ENCODE measurements at regions not wholly inside any gene's neighbourhood (a gene's known extent, or its start where the extent isn't known, plus 50 kb on each side); places are given as distances from the start of the nearest gene placed in this dataset.

- Histone ChIP-seq H3K4me2 (ENCODE audit: low read length) (no peak overlapping the region), H3K36me3 (ENCODE audit: low read depth, low read length) (no peaks in the 10 kb centered on the region), H3K79me2 (ENCODE audit: low read length) (no peaks in the 10 kb centered on the region), H3K4me3 (ENCODE audit: low read length) (no peak overlapping the region), H3F3A (ENCODE audit: low read length, unreplicated experiment) (no peaks in the 10 kb centered on the region), H2AFZ (ENCODE audit: low read length) (no peak overlapping the region), H4K20me1 (ENCODE audit: low read length) (no peaks in the 10 kb centered on the region), H3K9ac (ENCODE audit: low read length) (no peak overlapping the region), H3K9me2 (replicated peaks; ENCODE audit: low read length) (no peaks in the 10 kb centered on the region), H3K4me1 (ENCODE audit: insufficient read depth, low read length) (no peaks in the 10 kb centered on the region), H3K9me3 (ENCODE audit: low read length) (no peaks in the 10 kb centered on the region), H3K27me3 (ENCODE audit: low read length) (no peaks in the 10 kb centered on the region), H3K27ac (ENCODE audit: low read length) (no peak overlapping the region)
- no TSS peak for BruUV-seq (replicated peaks)
- DNase-seq (no peak), ATAC-seq (no peak)
- TF ChIP-seq EZH2 (IDR thresholded peaks at IDR 0.05; ENCODE audit: low read length, unreplicated experiment) (no peak), CTCF (conservative IDR thresholded peaks at IDR 0.05; ENCODE audit: low read depth, low read length) (no peak), EZH2phosphoT487 (IDR thresholded peaks at IDR 0.05; ENCODE audit: borderline replicate concordance, low read length) (no peak)
- CTCF ChIA-PET, result no interaction called here
- POLR2A ChIA-PET (ENCODE audit: unreplicated experiment), result interaction anchor here (0.7 kb wide), 1 partner anchor 94 kb away, joined by 3 read pairs; no protein-coding TSS in a partner anchor
- intact Hi-C loops (cut with micrococcal nuclease), result no loop called here
Measured at GRCh38 chr7:26441611-26442277, 150.1 kb downstream of the SNX10 start.

GRCh38 chr7:26443006-26443405, 151.3 kb downstream of the SNX10 start:
- Histone ChIP-seq H3K4me2 (ENCODE audit: low read length) (no peak overlapping the region), H3K27me3 (ENCODE audit: low read length) (no peaks in the 10 kb centered on the region), H3K27ac (ENCODE audit: low read length) (no peak overlapping the region), H2AFZ (ENCODE audit: low read length) (no peak overlapping the region), H3K4me3 (ENCODE audit: low read length) (no peak overlapping the region), H4K20me1 (ENCODE audit: low read length) (no peaks in the 10 kb centered on the region), H3K4me1 (ENCODE audit: insufficient read depth, low read length) (no peaks in the 10 kb centered on the region), H3K36me3 (ENCODE audit: low read depth, low read length) (no peaks in the 10 kb centered on the region), H3K9ac (ENCODE audit: low read length) (no peak overlapping the region), H3F3A (ENCODE audit: low read length, unreplicated experiment) (no peaks in the 10 kb centered on the region), H3K79me2 (ENCODE audit: low read length) (no peaks in the 10 kb centered on the region), H3K9me2 (replicated peaks; ENCODE audit: low read length) (no peaks in the 10 kb centered on the region), H3K9me3 (ENCODE audit: low read length) (no peaks in the 10 kb centered on the region)
- CTCF ChIA-PET, result no interaction called here
- TF ChIP-seq EZH2phosphoT487 (IDR thresholded peaks at IDR 0.05; ENCODE audit: borderline replicate concordance, low read length), result no peak
- TF ChIP-seq CTCF (conservative IDR thresholded peaks at IDR 0.05; ENCODE audit: low read depth, low read length), result no peak
- no peak for TF ChIP-seq EZH2 (IDR thresholded peaks at IDR 0.05; ENCODE audit: low read length, unreplicated experiment)
- no TSS peak for BruUV-seq (replicated peaks)
- POLR2A ChIA-PET (ENCODE audit: unreplicated experiment), result no interaction called here
- DNase-seq (no peak), ATAC-seq (no peak)
- intact Hi-C loops (cut with micrococcal nuclease), result no loop called here

- Histone ChIP-seq H3K4me3 (ENCODE audit: low read length) (no peak overlapping the region), H3K4me1 (ENCODE audit: insufficient read depth, low read length) (peaks cover 2% of the 10 kb centered on the region), H3K36me3 (ENCODE audit: low read depth, low read length) (no peaks in the 10 kb centered on the region), H3K27ac (ENCODE audit: low read length) (no peak overlapping the region), H3F3A (ENCODE audit: low read length, unreplicated experiment) (no peaks in the 10 kb centered on the region), H3K9ac (ENCODE audit: low read length) (no peak overlapping the region), H3K4me2 (ENCODE audit: low read length) (no peak overlapping the region), H3K9me2 (replicated peaks; ENCODE audit: low read length) (no peaks in the 10 kb centered on the region), H2AFZ (ENCODE audit: low read length) (no peak overlapping the region), H4K20me1 (ENCODE audit: low read length) (no peaks in the 10 kb centered on the region), H3K79me2 (ENCODE audit: low read length) (no peaks in the 10 kb centered on the region), H3K27me3 (ENCODE audit: low read length) (no peaks in the 10 kb centered on the region), H3K9me3 (ENCODE audit: low read length) (no peaks in the 10 kb centered on the region)
- no TSS peak for BruUV-seq (replicated peaks)
- DNase-seq, result no peak
- intact Hi-C loops (cut with micrococcal nuclease), result no loop called here
- CTCF ChIA-PET, result no interaction called here
- TF ChIP-seq EZH2 (IDR thresholded peaks at IDR 0.05; ENCODE audit: low read length, unreplicated experiment), result no peak
- TF ChIP-seq EZH2phosphoT487 (IDR thresholded peaks at IDR 0.05; ENCODE audit: borderline replicate concordance, low read length), result no peak
- TF ChIP-seq CTCF (conservative IDR thresholded peaks at IDR 0.05; ENCODE audit: low read depth, low read length), result no peak
- POLR2A ChIA-PET (ENCODE audit: unreplicated experiment), result no interaction called here
- no peak for ATAC-seq
Measured at GRCh38 chr7:26443751-26444150, 152.1 kb downstream of the SNX10 start.

All from PC-3 (cell line).